ENCODE measurements at regions not wholly inside any gene's neighbourhood (a gene's known extent, or its start where the extent isn't known, plus 50 kb on each side); places are given as distances from the start of the nearest gene placed in this dataset.

GRCh38 chr9:13719446-13719845 is 440.0 kb upstream of the MPDZ start:
- no peak for DNase-seq (ENCODE audit: low read depth in 2 of 3, low spot score in 2 of 3)

- DNase-seq (ENCODE audit: low read depth in 2 of 3, low spot score in 2 of 3), result no peak
Observed at GRCh38 chr9:13718539-13718938, 439.0 kb upstream of the MPDZ start.

GRCh38 chr9:13718086-13718485 is 438.6 kb upstream of the MPDZ start:
- no peak for DNase-seq (ENCODE audit: low read depth in 2 of 3, low spot score in 2 of 3)

GRCh38 chr9:13717322-13718054 is 438.0 kb upstream of the MPDZ start:
- no peak for DNase-seq (ENCODE audit: low read depth in 2 of 3, low spot score in 2 of 3)

- DNase-seq (ENCODE audit: low read depth in 2 of 3, low spot score in 2 of 3), result no peak
Observed at GRCh38 chr9:13716601-13717321, 437.3 kb upstream of the MPDZ start.

GRCh38 chr9:13716090-13716489 is 436.6 kb upstream of the MPDZ start:
- DNase-seq (ENCODE audit: low read depth in 2 of 3, low spot score in 2 of 3), result no peak

- DNase-seq (ENCODE audit: low read depth in 2 of 3, low spot score in 2 of 3), result no peak
Observed at GRCh38 chr9:13715430-13715829, 435.9 kb upstream of the MPDZ start.

- no peak for DNase-seq (ENCODE audit: low read depth in 2 of 3, low spot score in 2 of 3)
Observed at GRCh38 chr9:13707612-13708576, 428.4 kb upstream of the MPDZ start.

- no peak for DNase-seq (ENCODE audit: low read depth in 2 of 3, low spot score in 2 of 3)
Observed at GRCh38 chr9:13705918-13706317, 426.4 kb upstream of the MPDZ start.

GRCh38 chr9:13705373-13705772 is 425.9 kb upstream of the MPDZ start:
- DNase-seq (ENCODE audit: low read depth in 2 of 3, low spot score in 2 of 3), result no peak

- DNase-seq (ENCODE audit: low read depth in 2 of 3, low spot score in 2 of 3), result no peak
Observed at GRCh38 chr9:13690595-13690994, 411.1 kb upstream of the MPDZ start.

- DNase-seq (ENCODE audit: low read depth in 2 of 3, low spot score in 2 of 3), result no peak
Observed at GRCh38 chr9:13689925-13690324, 410.4 kb upstream of the MPDZ start.

- DNase-seq (ENCODE audit: low read depth in 2 of 3, low spot score in 2 of 3), result no peak
Observed at GRCh38 chr9:13688990-13689600, 409.6 kb upstream of the MPDZ start.

GRCh38 chr9:13688223-13688989 is 408.9 kb upstream of the MPDZ start:
- DNase-seq (ENCODE audit: low read depth in 2 of 3, low spot score in 2 of 3), result no peak

- no peak for DNase-seq (ENCODE audit: low read depth in 2 of 3, low spot score in 2 of 3)
Observed at GRCh38 chr9:13684656-13685055, 405.2 kb upstream of the MPDZ start.

GRCh38 chr9:13677801-13678200 is 398.3 kb upstream of the MPDZ start:
- DNase-seq (ENCODE audit: low read depth in 2 of 3, low spot score in 2 of 3), result no peak

- no peak for DNase-seq (ENCODE audit: low read depth in 2 of 3, low spot score in 2 of 3)
Observed at GRCh38 chr9:13675638-13676000, 396.1 kb upstream of the MPDZ start.

GRCh38 chr9:13674926-13675637 is 395.6 kb upstream of the MPDZ start:
- DNase-seq (ENCODE audit: low read depth in 2 of 3, low spot score in 2 of 3), result no peak

GRCh38 chr9:13673348-13673747 is 393.9 kb upstream of the MPDZ start:
- DNase-seq (ENCODE audit: low read depth in 2 of 3, low spot score in 2 of 3), result no peak

Data from hematopoietic multipotent progenitor cell (in vitro differentiated cells).